DMS 273 (cell line): ENCODE measurements at regions not wholly inside any gene's neighbourhood (a gene's known extent, or its start where the extent isn't known, plus 50 kb on each side); places are given as distances from the start of the nearest gene placed in this dataset.
"Not testable (repeated sequence)": the region's sequence is repeated elsewhere in the genome, so short reads cannot be mapped to it uniquely, and the experiment has no call there.

ENCODE experiments used
- DNase-seq: peaks from one replicate; lab custom pipeline; 2025; ENCODE audit not compliant: unreplicated experiment; lab: John Stamatoyannopoulos, UW

GRCh38 chr10:52966904-52967303 is 194.3 kb upstream of the MBL2 start:
- DNase-seq = no peak

DNA sequence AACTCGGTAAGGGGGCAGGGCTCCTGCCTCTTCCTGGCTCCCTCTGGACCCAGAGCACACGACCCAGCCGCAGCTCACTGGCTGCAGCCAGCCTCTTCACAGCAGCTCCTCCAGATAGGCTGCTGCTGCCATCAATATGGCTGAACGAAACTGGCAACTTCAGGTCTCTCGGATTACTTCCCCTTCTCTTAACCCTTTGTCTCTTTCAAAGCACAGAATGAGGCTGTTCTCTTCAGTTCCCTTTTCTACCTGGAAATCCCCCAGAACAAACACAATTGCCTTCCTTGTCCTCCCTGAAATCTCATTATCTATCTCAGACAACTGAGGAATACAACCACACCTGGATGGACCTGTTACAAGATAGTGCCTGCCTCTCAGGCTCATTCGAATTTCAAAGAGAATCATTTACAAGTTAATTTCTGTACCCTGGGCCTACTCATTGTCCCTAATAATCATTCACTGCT is 193.4 kb upstream of the MBL2 start:
- no peak for DNase-seq

DNA sequence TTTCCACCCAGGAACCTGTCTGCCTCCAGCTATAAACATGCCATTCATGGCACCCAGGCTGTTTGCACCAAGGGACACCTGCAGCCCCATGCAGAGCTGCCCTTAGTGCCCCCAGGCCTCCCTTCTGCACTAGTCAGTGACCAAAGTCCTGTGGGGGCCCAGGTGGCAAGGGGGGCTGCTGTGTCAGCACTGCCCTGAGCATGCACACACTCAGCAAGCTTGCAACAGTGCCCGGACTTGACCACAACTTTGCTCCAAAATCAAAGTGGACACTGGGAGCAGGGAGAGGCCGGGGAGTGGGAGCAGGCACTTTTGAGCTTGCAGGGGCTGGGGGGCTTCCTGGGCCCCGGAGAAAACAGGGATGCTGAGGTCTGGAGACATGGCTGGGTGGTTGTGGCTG is 192.9 kb upstream of the MBL2 start:
- DNase-seq = no peak

- no peak for DNase-seq
Observed at GRCh38 chr10:52961323-52961722, 188.7 kb upstream of the MBL2 start.

DNA sequence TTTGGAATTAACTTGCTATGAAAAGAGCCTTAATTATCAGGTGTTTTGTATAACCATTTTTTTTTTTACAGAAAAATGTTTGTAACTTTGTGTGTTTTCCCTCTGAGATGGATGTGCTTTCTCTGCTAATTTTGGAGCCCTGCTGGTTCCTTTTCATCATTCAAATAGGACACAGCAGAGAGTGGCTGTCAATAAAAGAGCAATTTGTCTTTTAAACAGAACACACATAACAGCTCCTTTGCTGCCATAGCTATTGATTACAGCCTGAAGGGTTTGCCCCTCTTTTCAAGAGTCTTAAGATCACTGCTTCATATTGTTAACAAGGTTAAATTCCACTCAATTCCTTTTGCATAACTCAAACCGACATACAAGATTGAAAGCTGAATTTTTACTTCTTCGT is 187.2 kb upstream of the MBL2 start:
- DNase-seq = no peak

DNA sequence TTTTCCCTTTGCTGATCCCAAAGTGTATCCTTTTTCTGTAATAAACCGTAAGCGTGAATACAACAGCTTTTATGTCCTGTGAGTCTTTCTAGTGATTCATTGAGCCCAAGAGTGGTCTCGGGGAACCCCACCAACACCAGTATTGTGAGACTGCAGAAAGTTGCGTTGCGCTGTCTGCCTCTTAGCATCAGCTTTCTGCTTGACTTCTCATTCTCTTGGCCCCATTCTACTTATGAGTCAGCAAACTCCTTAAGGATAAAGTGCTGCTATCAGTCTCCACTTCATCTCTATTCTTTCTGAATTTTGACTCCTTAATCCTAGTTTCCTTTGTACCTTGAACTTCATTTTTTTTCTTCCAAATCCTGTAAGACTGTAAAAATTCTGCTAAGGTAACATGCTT is 184.3 kb upstream of the MBL2 start:
- no peak for DNase-seq

GRCh38 chr10:52956461-52956860 is 183.9 kb upstream of the MBL2 start:
- no peak for DNase-seq

- DNase-seq = no peak
Observed at GRCh38 chr10:52955337-52955736, 182.8 kb upstream of the MBL2 start.

- DNase-seq = no peak
Observed at GRCh38 chr10:52954407-52954806, 181.8 kb upstream of the MBL2 start.

- DNase-seq = no peak
Observed at GRCh38 chr10:52952391-52953055, 179.9 kb upstream of the MBL2 start.

DNA sequence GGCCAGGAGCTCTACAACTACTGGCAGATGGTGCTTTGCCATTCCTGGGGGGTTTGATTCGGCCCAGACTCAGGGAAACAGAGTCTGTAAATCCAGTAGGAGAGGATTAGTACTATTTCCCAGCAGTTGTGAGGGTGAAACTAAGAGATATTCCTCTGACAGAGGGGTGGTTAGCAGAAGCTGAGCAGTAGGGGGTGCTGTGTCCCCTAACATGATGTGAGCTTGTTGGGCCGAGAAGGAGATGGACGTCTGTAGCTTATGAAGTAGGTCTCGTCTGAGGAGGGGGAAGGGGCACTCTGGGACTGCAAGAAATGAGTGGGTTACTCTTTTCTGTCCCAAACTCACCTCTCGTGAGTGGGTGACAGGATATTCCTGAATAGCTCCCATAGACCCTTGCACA is 179.2 kb upstream of the MBL2 start:
- peak; percentile 4 for DNase-seq

DNA sequence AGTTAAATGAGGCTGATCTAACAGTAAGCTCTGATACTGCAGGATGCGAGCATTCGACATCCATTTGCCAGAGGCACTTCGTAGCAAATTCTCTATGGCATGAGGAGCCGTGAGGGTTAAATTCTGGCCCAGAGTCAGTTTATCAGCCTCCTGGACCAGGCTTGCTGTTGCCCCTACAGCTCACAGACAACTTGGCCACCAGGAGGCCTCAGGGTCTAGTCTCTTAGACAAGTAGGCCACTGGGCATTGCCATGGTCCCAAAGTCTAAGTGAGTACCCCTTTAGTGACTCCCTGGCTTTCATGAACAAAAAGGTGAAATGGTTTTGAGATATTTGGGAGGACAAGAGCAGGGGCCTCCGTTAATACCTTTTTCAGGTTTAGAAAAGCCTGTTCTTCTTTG is 178.0 kb upstream of the MBL2 start:
- no peak for DNase-seq

DNA sequence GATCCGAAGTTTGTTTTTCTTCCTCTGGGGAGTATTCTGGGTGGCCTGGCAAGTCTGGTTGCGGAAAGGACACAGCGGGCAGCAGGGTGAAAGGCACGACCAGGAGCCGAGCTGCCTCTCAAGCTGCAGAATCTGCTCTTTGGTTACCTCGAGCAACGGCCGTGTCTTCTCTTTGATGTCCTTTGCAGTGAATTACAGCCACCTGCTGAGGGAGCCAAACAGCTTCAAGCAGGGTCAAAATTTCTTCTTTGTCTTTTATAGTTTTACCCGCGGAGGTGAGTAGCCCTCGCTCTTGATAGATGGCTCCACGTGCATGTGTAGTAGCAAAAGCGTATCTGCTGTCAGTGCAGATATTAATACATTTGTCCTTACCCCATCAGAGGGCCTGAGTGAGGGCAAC is 177.3 kb upstream of the MBL2 start:
- no peak for DNase-seq

DNA sequence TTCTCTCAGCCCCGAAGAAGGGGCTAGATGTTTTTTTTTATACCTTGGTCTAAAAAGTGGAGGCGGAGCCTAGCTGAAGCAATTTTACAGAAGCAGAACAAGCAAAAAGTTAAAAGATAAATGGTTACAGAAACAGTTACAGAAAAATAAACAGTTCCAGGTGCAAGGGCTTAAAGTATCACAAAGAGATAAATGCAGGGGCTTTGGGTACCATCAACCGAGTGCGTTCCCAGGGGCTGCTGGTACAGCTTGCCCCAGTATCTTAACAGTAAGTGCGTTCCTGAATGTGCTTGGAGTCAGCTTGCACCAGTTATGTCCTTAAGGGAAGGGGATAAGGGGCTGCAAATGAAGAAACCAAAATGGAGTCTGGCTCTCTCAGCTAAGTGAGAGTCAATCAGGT is 173.9 kb upstream of the MBL2 start:
- DNase-seq = no peak

GRCh38 chr10:52945521-52945920 is 172.9 kb upstream of the MBL2 start:
- DNase-seq = not testable (repeated sequence)

GRCh38 chr10:52940921-52941320 is 168.3 kb upstream of the MBL2 start:
- DNase-seq = no peak

DNA sequence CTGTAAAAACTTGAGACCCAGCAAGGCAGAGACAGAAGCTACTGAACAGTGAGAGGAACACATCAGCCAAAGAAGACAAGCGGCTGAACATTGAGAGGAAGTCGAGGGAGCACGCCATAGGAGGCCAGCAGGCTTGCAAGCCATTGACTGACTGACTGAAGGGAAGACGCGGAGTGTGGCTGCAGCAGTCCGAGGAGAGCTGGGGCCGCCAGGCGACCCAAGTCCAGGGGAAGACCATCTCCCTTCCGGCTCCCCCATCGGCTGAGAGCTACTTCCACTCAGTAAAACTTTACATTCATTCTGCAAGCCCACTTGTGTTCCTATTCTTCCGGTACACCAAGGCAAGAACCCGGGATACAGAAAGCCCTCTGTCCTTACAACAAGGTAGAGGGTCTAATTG is 167.3 kb upstream of the MBL2 start:
- no peak for DNase-seq

DNA sequence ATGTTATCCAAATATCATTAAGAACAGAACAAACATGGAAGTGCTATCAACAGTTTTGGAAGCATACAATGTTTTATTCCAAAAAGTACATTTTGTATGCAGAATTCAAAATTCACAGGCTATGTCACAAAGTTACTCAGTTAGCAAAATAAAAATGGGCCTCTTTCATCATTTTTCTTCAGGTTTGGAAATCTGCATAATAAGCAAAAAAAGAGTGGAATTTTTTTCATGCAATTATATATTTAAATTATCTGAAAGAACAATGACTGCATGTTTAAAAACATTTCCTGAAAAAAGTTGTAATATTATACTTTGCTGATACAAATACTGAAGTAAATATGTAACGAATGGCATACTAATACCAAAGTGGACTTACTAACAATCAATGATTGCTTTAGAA is 161.2 kb upstream of the MBL2 start:
- DNase-seq = no peak

GRCh38 chr10:52927678-52928077 is 155.1 kb upstream of the MBL2 start:
- DNase-seq = no peak

DNA sequence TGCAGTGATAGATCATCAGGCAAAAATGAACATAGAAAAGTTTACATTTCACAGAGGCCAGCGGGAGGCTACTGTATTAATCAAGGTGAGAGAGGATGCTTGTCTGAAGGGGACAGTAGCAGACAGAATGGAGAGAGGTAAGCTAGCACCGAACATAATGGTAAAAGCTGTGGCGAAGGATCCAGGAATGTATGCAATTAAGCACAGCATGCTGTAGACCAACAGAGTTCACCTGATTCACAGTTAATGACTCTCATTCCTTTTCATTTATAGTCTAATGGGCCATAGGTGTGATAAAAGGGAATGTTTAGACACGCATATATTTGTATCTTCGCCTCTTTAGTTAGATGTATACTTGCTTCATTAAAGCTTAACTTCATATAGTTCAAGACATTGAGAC is 150.9 kb upstream of the MBL2 start:
- DNase-seq = no peak

DNA sequence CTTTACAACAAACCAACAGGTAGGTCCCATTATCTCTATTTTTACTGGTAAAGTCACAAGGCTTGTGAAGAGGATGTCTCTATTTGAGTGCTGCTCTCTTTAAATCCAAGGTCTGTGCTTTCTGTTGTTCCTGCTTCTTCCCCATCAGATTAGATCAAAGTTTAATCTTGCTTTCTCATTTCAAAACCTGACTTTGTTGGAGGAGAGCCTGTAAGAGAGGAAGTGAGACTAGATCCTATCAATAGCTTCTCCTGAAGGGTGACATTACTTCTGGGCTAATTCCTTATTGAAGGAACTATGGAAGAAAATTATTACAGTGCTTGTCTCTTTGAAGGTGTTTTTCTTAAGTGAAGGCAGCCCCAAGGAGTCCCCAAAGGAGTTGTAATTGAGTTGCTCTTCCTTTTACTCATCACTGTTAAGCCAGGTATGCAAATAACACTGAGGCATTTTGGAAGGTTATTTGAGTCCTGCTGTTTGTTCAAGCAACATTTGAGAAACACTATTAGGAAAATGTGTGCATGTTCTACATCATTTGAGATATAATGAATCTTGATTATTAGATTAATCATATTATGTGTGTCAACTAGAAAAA is 146.2 kb upstream of the MBL2 start:
- DNase-seq = no peak

DNA sequence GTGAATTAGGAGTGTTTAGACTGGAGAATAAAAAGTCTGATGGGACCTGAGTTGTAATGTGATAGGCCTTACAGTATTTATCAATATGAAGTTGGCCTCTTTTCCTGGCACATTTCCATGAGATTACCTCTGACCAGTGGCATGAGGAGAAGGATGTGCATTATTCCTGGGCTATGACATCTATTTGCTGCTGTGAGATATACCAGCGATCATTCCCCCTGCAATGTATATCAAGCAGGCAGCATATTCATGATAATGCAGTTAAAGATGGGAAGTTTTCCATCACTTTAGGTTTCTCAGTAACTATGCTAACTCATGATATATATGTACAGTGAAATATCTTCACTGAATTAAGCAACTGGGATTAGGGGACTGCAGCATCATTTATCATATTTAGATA is 142.8 kb upstream of the MBL2 start:
- no peak for DNase-seq

DNA sequence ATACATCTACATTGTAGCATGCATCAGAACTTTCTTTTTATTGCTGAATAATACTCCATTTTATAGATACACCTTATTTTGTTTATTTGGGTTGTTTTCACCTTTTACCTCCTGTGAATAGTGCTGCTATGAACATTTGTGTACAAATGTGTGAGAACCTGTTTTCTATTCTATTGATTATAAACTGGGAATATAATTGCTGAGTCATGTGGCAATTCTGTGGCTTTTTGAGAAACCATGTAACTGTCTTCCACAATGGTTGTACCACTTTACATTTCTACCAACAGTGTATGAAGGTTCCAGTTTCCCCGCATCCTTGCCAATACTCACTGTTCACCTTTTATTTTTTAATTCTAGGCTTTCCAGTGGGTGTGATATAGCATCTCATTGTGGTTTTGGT is 138.6 kb upstream of the MBL2 start:
- no peak for DNase-seq
